Left ventricle myocardium superior (tissue), 1 donor: ENCODE measurements at regions not wholly inside any gene's neighbourhood (a gene's known extent, or its start where the extent isn't known, plus 50 kb on each side); places are given as distances from the start of the nearest gene placed in this dataset.
"Not testable (repeated sequence)": the region's sequence is repeated elsewhere in the genome, so short reads cannot be mapped to it uniquely, and the experiment has no call there.

Experiments
- ATAC-seq: fragments of 200-7000 bp; cut with Tn5 transposase; one replicate; pipeline ENCODE4 v1.9.1; 2020; ENCODE audit warnings: mild to moderate bottlenecking, moderate library complexity
- DNase-seq: peaks from one replicate; pipeline ENCODE4 v3.0.0-alpha.2; 2020
- intact Hi-C: fragments of 100-400 bp; cut with micrococcal nuclease; formaldehyde crosslinking; loops from one replicate; pipeline ENCODE4 v1.11.0; 2022
- donor health status: DM: no; HTN: yes; CAD: no; lungs with severe emphysema.

DNA sequence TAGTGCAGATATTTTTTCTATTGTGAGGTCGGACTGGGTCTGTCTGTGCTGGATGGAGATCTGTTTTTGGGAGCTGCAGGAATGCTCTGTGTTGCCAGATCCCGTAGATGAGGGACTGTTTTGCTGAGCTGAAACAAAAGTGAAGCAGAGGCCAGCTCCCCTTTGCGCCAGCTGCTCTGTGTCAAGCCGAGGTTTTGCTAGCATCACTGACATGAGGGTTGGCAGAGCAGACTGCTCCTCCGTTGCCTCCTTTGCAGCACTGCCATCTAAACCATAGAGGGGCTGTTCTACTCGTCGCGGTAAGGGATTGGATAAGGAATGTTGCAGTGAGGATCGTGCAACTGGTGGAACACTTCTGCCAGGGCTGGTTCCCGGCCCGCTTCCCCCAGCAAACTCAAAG, 215.9 kb upstream of the CCL2 start:
- DNase-seq, intact Hi-C loops: not testable (repeated sequence)
- peak; percentile 68 for ATAC-seq

DNA sequence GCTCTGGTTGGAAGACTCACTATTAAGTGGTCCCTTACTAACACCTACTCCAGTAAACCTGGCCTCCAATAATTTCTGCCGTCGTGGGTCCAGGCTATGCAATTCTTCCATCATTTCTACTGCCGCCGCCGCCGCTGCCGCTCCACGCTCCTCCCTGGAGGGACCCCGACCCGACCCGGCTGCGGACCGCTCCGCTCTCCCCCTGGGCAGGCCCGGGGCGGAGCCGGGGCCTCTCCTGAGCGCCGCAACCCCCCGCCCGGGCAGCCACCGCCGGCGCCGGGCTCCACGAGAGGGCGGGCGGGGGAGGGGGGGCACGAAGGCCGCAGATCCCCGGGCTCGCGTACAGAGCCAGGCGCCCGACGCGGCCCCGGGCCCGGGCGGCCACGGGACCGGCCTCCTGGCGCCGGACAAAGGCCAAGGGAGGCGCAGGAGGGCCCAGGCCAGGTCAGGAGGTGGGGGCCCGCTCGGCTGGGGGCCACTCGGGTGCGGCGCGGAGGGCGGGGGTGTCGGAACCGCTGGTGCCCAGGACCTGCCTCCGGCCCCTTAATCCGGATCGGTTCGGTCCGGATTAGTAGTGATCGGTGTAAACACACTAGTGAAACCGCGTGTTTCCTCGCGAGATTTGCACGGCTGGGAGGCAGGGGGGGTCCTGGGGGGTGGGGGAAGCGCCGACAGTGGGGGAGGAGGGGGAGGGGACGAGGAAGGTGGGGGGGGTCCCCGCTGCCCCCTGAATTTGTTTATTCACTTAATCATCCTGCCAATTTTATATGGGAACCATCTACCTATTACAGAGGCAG, 215.1 kb upstream of the CCL2 start:
- intact Hi-C loops = not testable (repeated sequence)
- peak; percentile 55 for ATAC-seq

DNA sequence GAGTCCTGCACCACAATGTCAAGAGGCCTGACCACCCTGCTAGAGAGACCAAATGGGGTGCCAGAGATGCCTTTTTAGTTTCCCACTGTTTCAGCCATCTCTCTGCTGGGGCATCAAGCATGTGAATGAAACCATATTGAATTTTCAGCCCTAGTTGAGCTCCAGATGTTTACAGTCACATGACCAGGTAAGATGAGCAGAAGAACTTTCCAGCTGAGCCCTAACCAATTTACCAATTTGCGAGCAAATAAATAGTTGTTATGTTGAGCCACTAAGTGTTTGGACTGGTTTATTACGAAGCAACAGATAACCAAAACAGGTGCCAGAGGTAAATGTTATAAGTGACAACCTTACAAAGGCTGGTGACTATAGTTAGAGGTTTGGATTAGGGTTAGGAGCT, 209.1 kb upstream of the CCL2 start:
- DNase-seq (no peak), ATAC-seq (no peak)
- intact Hi-C loops = no loop called here

More for the DNA sequence above, 215.1 kb upstream of the CCL2 start:
- not testable (repeated sequence) for DNase-seq

DNA sequence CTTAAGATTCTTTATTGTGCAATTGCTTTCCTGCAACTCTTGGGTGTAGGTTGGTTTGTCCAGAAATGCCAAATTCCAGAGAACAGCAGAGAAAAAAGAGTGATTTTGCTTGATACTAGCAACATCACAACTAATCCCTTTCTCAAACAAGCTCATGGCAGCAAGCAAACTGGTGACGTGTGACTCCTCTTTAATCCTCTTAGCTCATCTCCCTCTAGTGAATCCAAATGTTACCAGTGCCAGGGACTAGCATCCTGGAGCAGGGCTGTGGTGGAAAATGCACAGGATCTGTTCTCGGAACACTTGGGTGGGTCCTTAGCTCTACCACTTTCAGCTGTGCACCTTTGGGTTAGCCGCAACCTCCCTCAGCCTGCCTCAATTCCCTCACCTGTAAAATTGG, 204.0 kb upstream of the CCL2 start:
- intact Hi-C loops = no loop called here
- no peak for ATAC-seq
- no peak for DNase-seq

DNA sequence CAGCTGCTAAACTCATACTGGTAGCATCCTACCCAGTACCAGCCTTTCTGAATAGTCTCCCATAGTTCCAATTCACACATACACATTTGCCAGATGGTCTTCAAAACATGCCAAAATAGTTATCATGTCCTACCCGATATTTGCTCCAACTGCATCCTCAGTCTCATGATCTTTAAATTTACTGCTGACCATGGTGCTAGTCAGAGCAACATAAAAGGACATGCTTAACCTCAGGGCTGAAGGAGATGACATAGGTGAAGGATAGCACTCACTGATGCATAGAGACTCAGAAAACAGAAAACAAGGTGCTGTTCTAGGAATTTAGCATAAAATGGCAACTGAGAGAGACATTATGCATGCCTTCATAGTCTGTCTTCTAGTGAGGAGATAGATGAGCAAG, 200.6 kb upstream of the CCL2 start:
- intact Hi-C loops = no loop called here
- no peak for ATAC-seq
- no peak for DNase-seq

DNA sequence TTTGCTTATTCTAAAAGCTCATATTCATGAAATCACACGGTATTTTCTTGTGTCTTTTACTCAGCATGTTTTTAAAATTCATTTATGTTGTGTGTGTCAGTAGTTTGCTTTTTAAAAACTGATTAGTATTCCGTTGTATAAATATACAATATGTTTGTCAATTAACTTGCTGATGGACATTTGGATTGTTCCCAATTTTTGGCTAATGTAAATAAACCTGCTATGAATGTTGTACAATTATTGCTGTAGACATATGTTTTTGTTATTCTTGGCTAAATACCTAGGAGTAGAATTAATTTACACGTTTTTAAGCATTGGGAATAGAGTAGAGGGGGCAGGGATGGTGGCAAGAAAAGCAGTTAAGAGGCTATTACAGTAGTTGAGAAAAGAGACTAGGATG, 199.5 kb upstream of the CCL2 start:
- ATAC-seq = no peak
- no peak for DNase-seq
- intact Hi-C loops = no loop called here

DNA sequence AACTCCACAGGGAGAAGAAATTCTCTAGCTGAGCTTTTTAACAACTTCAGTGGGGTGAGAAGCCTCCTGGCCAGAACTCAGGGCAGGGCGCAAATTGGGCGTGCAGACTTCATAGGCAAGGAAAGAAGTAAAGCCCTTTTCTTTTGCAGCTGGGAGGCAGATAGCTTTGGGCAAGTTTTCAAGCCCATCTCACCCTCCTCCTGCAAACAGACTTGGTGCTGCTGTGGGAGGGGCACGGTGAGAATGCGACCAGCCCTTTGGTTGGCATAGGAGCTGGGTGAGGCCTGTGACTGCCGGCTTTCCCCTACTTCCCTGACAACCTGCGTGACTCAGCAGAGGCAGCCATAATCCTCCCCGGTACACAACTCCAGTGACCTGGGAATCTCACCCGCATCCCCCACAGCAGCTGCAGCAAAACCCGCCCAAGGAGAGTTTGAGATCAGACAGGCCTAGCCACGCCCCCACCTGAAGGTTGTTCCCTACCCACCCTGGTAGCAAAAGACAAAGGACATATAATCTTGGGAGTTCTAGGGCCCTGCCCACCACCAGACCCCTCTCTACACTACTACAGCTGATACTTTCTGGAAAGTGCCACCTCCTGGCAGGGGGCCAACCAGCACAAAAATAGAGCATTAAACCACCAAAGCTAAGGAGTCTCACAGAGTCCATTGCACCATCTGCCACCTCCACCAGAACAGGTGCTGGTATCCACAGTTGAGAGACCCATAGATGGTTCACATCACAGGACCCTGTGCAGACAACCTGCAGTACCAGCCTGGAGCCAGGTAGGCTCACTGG, 195.5 kb upstream of the CCL2 start:
- ATAC-seq (no peak), DNase-seq (no peak)
- intact Hi-C loops = no loop called here

DNA sequence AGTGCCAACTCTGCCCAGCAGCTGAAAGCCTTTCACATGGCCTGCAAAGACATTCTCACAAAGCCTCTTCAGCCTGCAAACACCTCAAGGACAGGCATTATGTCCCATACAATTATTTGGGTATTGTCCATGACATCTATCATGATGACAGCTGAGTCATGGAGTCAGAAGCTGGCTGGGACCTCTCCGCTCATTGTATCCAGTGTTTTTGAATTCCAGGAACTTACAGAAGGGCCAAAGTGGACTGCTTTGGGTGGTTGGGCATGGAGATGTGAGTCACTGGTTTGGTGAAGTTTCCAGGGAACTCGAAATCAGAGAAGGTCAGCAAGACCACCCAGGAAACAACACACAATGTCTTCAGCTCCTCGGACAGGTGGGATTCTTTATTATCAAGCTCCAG, 188.6 kb upstream of the CCL2 start:
- no peak for ATAC-seq
- DNase-seq = no peak
- intact Hi-C loops = no loop called here

DNA sequence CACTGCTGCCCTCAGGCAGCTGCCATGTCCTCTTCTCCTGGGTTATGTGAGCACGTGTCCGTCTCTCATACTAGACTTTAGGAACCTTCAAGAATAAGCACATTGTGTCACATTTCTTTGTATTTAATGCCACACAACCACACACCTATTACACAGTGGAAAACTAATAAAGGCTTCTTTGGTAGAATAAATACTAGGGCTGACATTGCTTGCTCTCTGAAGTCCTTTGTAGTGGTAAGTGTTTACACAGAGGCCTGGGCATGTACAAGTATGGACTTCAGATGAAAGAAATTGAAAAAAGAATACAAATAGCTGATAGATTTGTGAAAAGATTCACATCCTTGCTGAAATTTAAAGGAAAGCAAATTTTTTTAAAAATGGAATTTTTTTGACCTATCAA, 188.1 kb upstream of the CCL2 start:
- DNase-seq = no peak
- ATAC-seq = no peak
- intact Hi-C loops = no loop called here

DNA sequence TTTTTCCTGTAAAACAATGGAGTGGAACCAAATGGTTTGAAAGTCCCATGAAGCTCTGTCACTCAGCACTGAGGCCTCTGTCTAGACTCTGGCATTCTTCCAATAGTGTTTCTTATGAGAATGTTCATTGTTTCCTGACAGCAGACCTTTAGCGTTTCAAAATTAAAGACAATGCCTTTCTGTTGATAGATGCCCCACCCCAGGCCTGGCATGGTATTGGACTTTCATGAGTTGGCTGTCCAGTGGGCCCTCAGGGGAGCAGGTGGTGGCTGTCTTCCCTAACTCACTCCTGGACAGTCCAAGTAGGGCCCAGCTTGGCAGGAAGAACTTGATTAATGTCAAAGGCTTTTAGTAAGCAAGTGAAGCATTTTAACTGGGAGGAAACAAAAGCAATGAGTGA, 186.5 kb upstream of the CCL2 start:
- no peak for DNase-seq
- ATAC-seq = no peak
- intact Hi-C loops = no loop called here

DNA sequence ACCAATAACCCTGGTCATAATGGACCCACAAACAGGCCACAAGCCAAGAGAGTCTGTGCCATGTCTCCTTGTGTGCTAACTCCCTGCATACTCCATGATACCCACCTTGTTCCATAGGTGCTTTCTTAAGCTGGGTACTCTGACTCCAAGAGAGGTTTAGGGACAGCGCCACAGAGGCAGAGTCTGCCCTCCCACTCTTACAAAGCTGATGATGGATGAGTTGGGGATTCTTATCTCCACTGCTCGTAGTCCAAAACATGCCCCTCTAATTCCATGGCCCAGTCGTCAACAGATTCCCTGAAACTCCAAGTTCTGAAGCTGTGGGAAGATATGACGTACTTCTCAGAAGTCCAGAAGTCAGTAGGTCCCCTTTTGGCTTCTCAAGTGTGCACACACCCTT, 184.4 kb upstream of the CCL2 start:
- DNase-seq (no peak), ATAC-seq (no peak)
- intact Hi-C loops = no loop called here

DNA sequence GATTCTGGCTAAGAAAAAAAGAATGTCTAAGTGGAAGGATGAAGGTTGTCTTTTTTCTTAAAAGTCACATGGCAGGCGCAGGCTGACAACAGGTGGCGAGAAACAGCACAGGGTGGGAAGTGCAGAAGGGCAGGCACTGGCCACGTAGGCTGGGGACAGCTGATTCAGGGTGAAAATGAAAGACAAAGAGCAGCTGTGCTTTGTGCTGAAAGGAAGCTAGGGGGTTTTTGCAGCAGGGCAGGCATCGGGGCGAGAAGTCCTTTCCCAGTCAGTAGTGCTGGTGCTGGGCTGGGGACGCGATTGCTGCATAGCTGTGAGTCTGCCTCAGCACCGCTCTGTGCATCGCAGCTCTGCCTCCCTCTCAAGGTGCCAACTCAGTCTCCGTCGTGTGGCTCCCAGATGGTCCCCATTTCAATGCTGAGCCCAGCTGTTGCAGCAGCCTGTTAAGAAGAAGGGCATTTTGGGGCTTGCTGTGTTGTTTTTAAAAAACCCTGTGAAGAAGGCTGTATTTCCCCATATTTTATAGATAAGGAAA, 183.1 kb upstream of the CCL2 start:
- DNase-seq (no peak), ATAC-seq (no peak)
- intact Hi-C loops = no loop called here

DNA sequence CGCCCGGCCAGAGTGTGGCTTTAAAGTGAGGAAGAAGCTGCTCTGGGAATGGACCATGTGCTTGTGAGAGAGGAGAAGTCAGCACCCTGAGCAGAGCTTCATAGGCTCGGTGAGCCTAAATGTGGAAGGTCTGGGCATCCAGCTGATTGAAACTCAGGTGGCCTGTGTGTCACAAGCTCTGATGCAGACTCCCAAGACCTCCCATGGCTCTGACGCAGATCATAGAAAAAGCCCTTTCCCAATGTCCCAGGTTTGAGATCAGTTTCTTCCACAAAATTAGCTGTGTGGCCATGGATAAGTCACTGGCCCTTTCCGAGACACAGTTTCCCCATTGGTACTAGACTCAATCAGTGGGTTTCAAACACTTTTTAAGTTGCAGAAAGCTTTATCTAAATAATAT, 180.0 kb upstream of the CCL2 start:
- intact Hi-C loops = no loop called here
- ATAC-seq = no peak

DNA sequence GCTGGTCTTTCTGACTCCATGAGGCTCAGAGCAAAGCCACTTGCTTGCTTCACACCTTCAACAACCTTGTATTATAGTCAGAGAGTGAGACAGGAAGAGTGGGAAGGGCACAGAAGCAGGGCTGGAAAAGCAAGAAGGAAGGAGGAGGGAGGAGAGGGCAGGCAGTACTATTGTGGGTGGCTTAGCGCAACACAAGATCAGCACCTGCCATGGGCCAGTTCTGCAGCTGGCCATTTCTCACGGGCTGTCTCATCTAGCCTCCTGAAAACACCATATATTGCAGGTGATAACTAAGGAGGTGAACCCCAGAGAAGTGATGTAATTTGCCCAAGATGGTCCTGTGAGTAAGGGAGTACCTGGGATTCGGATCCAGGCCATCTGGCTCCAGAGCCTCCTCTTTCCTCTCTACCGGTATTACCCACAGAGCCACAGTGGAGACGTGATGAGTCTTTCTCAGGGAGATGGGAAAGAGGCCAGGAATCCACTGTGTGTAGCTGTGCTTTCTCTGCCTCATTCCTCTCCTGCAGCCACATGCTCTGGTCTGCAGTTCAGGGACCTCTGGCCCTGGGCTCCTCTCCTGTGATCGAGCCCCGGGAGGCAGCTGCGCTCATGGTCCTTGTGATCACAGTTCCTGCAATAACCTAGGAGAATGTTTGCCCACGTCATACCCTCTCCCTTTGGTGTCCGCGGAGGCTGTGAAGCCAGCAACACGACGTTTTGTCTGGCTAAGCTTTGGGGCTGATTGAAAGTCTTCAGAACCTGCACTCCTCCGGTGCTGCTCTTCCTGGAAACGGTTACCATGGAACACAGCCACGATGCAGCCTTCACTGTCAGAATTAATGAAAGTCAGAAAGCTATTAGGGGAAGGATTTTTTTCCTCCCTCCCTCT, 178.1 kb upstream of the CCL2 start:
- no peak for ATAC-seq
- DNase-seq = no peak
- intact Hi-C loops = no loop called here

More for the DNA sequence above, 180.0 kb upstream of the CCL2 start:
- no peak for DNase-seq

DNA sequence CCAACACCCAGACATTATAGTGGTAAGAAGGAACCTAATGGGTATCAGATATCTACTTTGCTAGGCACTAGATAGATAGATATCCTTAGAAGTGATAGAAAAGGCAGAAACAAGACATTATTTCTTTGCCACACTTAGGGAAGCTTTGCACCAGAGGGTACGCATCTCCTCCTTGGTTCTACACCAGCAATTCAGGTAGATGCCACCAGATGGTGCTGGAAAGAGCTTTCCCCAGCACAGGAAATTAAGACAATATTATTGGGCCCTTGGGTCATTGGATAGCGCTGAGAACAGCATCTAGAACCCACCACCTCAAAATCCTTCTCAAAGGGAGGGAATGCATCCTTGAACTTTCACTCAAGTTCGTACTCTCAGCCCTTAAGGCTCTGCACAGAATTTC, 173.8 kb upstream of the CCL2 start:
- intact Hi-C loops = no loop called here
- DNase-seq (no peak), ATAC-seq (no peak)

DNA sequence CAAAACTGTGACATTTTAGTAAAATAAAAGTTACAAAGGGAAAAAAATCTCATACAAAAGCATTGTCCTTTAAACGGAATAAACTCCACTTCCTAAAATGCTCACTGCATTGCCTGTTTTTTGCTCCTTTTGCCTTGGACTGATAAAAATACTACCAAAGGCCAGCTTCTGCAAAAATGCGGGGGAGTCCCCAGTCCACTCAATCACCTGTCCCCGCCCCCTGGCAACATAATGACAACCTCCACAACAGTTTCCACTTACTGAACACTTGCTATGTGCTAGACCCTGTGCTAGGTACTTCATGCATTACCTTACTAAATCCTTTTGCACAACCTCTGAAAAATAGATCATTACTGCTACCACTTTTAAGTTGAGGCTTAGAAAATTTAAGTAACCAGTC, 172.7 kb upstream of the CCL2 start:
- no peak for DNase-seq
- ATAC-seq = no peak
- intact Hi-C loops = no loop called here

DNA sequence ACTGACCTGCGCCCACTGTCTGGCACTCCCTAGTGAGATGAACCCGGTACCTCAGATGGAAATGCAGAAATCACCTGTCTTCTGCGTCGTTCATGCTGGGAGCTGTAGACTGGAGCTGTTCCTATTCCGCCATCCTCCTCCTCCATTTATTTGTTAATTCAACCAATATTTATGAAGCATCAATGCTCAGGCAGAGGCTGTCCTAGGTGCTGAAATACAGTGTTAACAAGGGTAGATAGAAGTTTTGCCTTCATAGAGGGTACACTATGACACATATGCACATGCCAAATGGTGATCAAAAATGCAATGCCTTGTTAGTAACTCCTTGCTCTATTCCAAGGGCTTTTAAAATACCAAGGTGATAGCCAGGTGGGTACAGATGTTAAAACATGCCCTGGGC, 166.0 kb upstream of the CCL2 start:
- intact Hi-C loops, ATAC-seq, DNase-seq: not testable (repeated sequence)

DNA sequence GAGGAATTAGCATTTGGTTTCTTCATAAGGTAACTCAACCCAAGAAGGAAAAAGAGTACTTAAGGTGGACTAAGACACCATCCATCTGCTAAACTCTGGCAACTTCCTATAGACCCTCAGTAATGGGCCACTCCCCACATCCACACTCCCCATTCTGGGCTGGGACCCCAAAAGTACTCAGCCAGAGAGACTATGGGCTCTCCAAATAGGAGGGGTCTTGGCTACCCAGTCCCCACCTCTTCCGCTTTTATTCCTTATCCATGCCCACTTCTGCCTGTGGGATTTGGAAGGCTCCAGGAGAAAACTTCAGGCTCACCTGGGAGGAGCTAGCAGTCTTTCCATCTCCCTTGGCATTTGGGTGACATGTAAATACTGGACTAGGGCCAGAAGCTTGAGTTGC, 164.5 kb upstream of the CCL2 start:
- intact Hi-C loops = no loop called here

DNA sequence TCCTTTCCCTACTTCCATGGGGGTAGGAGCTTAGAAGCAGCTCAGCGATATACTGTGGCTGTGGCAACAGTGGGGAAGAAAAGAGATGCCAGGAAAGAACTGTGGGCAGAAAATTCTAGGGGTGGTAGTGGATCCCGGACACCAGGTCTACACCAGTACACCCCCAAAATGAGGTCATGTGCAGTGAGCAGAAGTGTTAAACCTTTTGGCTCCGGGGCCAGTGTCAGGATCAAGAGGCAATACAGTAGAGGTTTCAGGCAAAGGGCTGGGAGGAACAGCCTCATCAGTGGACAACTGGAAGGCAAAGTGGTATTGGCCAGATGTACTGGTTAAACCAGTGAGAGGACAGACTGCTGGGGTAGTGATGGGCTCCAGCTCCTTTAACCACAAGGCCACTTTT, 163.1 kb upstream of the CCL2 start:
- no peak for ATAC-seq
- no peak for DNase-seq
- intact Hi-C loops = no loop called here

More for the DNA sequence above, 164.5 kb upstream of the CCL2 start:
- no peak for DNase-seq
- ATAC-seq = no peak

DNA sequence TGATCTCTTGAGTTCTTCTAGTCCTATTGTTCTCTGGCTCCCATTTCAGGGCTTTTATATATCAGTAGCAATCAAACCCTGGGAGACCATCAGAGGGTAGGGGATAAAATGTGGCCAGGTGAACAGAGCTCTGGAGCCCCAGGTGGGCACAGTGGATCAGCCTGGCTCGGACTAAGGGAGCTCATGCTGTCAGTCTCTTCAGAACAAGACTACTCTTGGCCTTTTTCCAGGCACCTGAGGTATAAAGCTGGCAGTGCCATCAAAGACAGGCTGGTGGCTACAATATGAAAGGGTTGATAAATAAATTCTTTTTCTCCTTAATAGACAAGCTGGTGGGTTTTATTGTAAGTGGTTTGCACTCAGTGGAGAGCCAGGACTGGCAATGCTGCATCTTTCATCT, 160.0 kb upstream of the CCL2 start:
- ATAC-seq (no peak), DNase-seq (no peak)
- intact Hi-C loops = no loop called here
